Left lung (tissue), 4 donors: ENCODE measurements at regions not wholly inside any gene's neighbourhood (a gene's known extent, or its start where the extent isn't known, plus 50 kb on each side); places are given as distances from the start of the nearest gene placed in this dataset.
"Not testable (repeated sequence)": the region's sequence is repeated elsewhere in the genome, so short reads cannot be mapped to it uniquely, and the experiment has no call there.

ENCODE experiments used
- ATAC-seq: fragments of 200-7000 bp; cut with Tn5 transposase; one replicate; pipeline ENCODE4 v1.9.1; 2020; ENCODE audit warnings: moderate library complexity
- DNase-seq, 4 donors: peaks; one replicate each; pipeline ENCODE4 v3.0.0-alpha.2; 2013 to 2020
- H3K27ac ChIP-seq, 2 donors: fragments of 200-600 bp; sonication (generic) in 1 of 2; one replicate each; pipeline versions ENCODE4 v1.5.0 to v1.8.0; 2020 to 2021
- H3K27me3 ChIP-seq, 2 donors: fragments of 200-600 bp; sonication (generic) in 1 of 2; one replicate each; pipeline versions ENCODE4 v1.5.0 to v1.8.0; 2020 to 2021
- H3K36me3 ChIP-seq, 2 donors: fragments of 200-600 bp; sonication (generic) in 1 of 2; one replicate each; pipeline versions ENCODE4 v1.5.0 to v1.8.0; 2020 to 2021
- H3K4me1 ChIP-seq, 2 donors: fragments of 200-600 bp; one replicate each; pipeline ENCODE4 v1.8.0; 2021
- H3K4me3 ChIP-seq, 2 donors: fragments of 200-600 bp; sonication (generic) in 1 of 2; one replicate each; pipeline versions ENCODE4 v1.5.0 to v1.8.0; 2020 to 2021; ENCODE audit warnings: mild to moderate bottlenecking in 1 of 2
- H3K9me3 ChIP-seq, 2 donors: fragments of 200-600 bp; sonication (generic) in 1 of 2; one replicate each; pipeline versions ENCODE4 v1.5.0 to v1.8.0; 2020 to 2021
- CTCF ChIP-seq, 2 donors: fragments of 200-600 bp; sonication (generic) in 1 of 2; IDR thresholded peaks; one replicate each; pipeline versions ENCODE4 v1.5.0 to v1.8.0; 2021; ENCODE audit warnings: antibody characterized with exemption in 2 of 2
- intact Hi-C, 2 donors: fragments of 100-400 bp; cut with DNase I; formaldehyde crosslinking; loops; one replicate each; pipeline versions ENCODE4 v1.11.2 to v1.14.2; 2022
- donor health status: DM: no; HTN: yes; CAD: no.
- donor health status: DM: no; HTN: no; CAD: no.

GRCh38 chr5:96101358-96102089 is 139.9 kb upstream of the ELL2 start:
- Histone ChIP-seq H3K27ac (no peak overlapping the region), H3K4me1 (no peaks in the 10 kb centered on the region), H3K4me3 (no peak overlapping the region), H3K9me3 (peaks cover 0 to 2% of the 10 kb centered on the region in 2 donors), H3K27me3 (no peaks in the 10 kb centered on the region), H3K36me3 (no peaks in the 10 kb centered on the region)
- DNase-seq (no peak), ATAC-seq (no peak)
- intact Hi-C loops = no loop called here
- TF ChIP-seq CTCF (IDR thresholded peaks at IDR 0.05) = no peak

GRCh38 chr5:96097488-96097887 is 135.8 kb upstream of the ELL2 start:
- H3K9me3 ChIP-seq, H3K4me3 ChIP-seq, ATAC-seq, H3K36me3 ChIP-seq, DNase-seq, H3K4me1 ChIP-seq, H3K27me3 ChIP-seq, intact Hi-C loops, H3K27ac ChIP-seq: not testable (repeated sequence)

- ATAC-seq (no peak), DNase-seq (no peak)
- Histone ChIP-seq H3K27me3 (no peaks in the 10 kb centered on the region), H3K4me1 (peaks cover 6 to 10% of the 10 kb centered on the region in 2 donors), H3K4me3 (no peak overlapping the region), H3K36me3 (no peaks in the 10 kb centered on the region), H3K9me3 (peaks cover 0 to 2% of the 10 kb centered on the region in 2 donors), H3K27ac (no peak overlapping the region)
- intact Hi-C loops = no loop called here
- TF ChIP-seq CTCF (IDR thresholded peaks at IDR 0.05) = no peak
Observed at GRCh38 chr5:96096724-96097123, 135.1 kb upstream of the ELL2 start.

- Histone ChIP-seq H3K27ac (peak overlapping the region in 1 of 2 donors; percentile 30), H3K36me3 (no peaks in the 10 kb centered on the region), H3K27me3 (no peaks in the 10 kb centered on the region), H3K4me1 (peaks cover 6 to 10% of the 10 kb centered on the region in 2 donors), H3K9me3 (peaks cover 0 to 2% of the 10 kb centered on the region in 2 donors), H3K4me3 (no peak overlapping the region)
- TF ChIP-seq CTCF (IDR thresholded peaks at IDR 0.05) = no peak
- ATAC-seq (no peak), DNase-seq (peak in 1 of 4 donors; percentile 13)
- intact Hi-C loops = no loop called here
Observed at GRCh38 chr5:96094904-96095303, 133.3 kb upstream of the ELL2 start.

GRCh38 chr5:96093890-96094381 is 132.3 kb upstream of the ELL2 start:
- Histone ChIP-seq H3K4me3 (no peak overlapping the region), H3K9me3 (peaks cover 0 to 2% of the 10 kb centered on the region in 2 donors), H3K4me1 (peaks cover 6 to 10% of the 10 kb centered on the region in 2 donors), H3K27ac (peak overlapping the region in 1 of 2 donors; percentile 34), H3K36me3 (no peaks in the 10 kb centered on the region), H3K27me3 (no peaks in the 10 kb centered on the region)
- intact Hi-C loops = no loop called here
- ATAC-seq (peak; percentile 81), DNase-seq (no peak)
- TF ChIP-seq CTCF (IDR thresholded peaks at IDR 0.05) = no peak
